ENCODE measurements at regions not wholly inside any gene's neighbourhood (a gene's known extent, or its start where the extent isn't known, plus 50 kb on each side); places are given as distances from the start of the nearest gene placed in this dataset.

GRCh38 chr18:59802031-59802430 is 97.8 kb upstream of the PMAIP1 start:
- Histone ChIP-seq H3K27me3 (ENCODE audit: insufficient read depth, low read length) (peaks cover 4% of the 10 kb centered on the region; the same call in 1 of the 2 replicates), H2AFZ (ENCODE audit: low read length) (no peak overlapping the region), H4K20me1 (ENCODE audit: insufficient read depth, low read length) (no peaks in the 10 kb centered on the region), H3K27ac (ENCODE audit: low read depth, low read length, poor library complexity, severe bottlenecking) (no peak overlapping the region), H3K36me3 (ENCODE audit: insufficient read depth, low read length) (no peaks in the 10 kb centered on the region), H3K79me2 (ENCODE audit: insufficient read depth, low read length) (no peaks in the 10 kb centered on the region), H3K9me2 (ENCODE audit: low read depth, low read length) (no peaks in the 10 kb centered on the region), H3K9me3 (ENCODE audit: low read length) (no peaks in the 10 kb centered on the region), H3K9ac (ENCODE audit: low read length) (no peak overlapping the region), H3K4me3 (ENCODE audit: low read depth, low read length, poor library complexity, severe bottlenecking) (no peak overlapping the region), H3K4me1 (ENCODE audit: insufficient read depth, low read length, severe bottlenecking) (no peaks in the 10 kb centered on the region), H3K4me2 (ENCODE audit: low read length) (no peak overlapping the region), H3F3A (ENCODE audit: insufficient read depth, low read length) (no peaks in the 10 kb centered on the region)
- no peak for TF ChIP-seq EZH2 (IDR thresholded peaks at IDR 0.05; ENCODE audit: borderline replicate concordance, low read length)
- TF ChIP-seq CTCF (IDR thresholded peaks at IDR 0.05; ENCODE audit: low read length): no peak

GRCh38 chr18:59801576-59801975 is 98.2 kb upstream of the PMAIP1 start:
- no peak overlapping the region for H3K4me2 ChIP-seq (ENCODE audit: low read length)
- no peak for TF ChIP-seq EZH2 (IDR thresholded peaks at IDR 0.05; ENCODE audit: borderline replicate concordance, low read length)
- no peak for TF ChIP-seq CTCF (IDR thresholded peaks at IDR 0.05; ENCODE audit: low read length)
- H3K79me2 ChIP-seq (ENCODE audit: insufficient read depth, low read length): no peaks in the 10 kb centered on the region
- no peaks in the 10 kb centered on the region for H3K9me2 ChIP-seq (ENCODE audit: low read depth, low read length)
- no peaks in the 10 kb centered on the region for H3K4me1 ChIP-seq (ENCODE audit: insufficient read depth, low read length, severe bottlenecking)
- H3F3A ChIP-seq (ENCODE audit: insufficient read depth, low read length): no peaks in the 10 kb centered on the region
- no peaks in the 10 kb centered on the region for H3K9me3 ChIP-seq (ENCODE audit: low read length)
- no peak overlapping the region for H3K9ac ChIP-seq (ENCODE audit: low read length)
- H4K20me1 ChIP-seq (ENCODE audit: insufficient read depth, low read length): no peaks in the 10 kb centered on the region
- no peak overlapping the region for H3K4me3 ChIP-seq (ENCODE audit: low read depth, low read length, poor library complexity, severe bottlenecking)
- H3K27me3 ChIP-seq (ENCODE audit: insufficient read depth, low read length): peaks cover 4% of the 10 kb centered on the region; the same call in 1 of the 2 replicates
- H3K27ac ChIP-seq (ENCODE audit: low read depth, low read length, poor library complexity, severe bottlenecking): no peak overlapping the region
- H2AFZ ChIP-seq (ENCODE audit: low read length): no peak overlapping the region
- H3K36me3 ChIP-seq (ENCODE audit: insufficient read depth, low read length): no peaks in the 10 kb centered on the region

- no peak overlapping the region for H3K4me2 ChIP-seq (ENCODE audit: low read length)
- TF ChIP-seq CTCF (IDR thresholded peaks at IDR 0.05; ENCODE audit: low read length) (no peak), EZH2 (IDR thresholded peaks at IDR 0.05; ENCODE audit: borderline replicate concordance, low read length) (no peak)
- H3K36me3 ChIP-seq (ENCODE audit: insufficient read depth, low read length): no peaks in the 10 kb centered on the region
- no peak overlapping the region for H3K4me3 ChIP-seq (ENCODE audit: low read depth, low read length, poor library complexity, severe bottlenecking)
- no peaks in the 10 kb centered on the region for H4K20me1 ChIP-seq (ENCODE audit: insufficient read depth, low read length)
- H3K27ac ChIP-seq (ENCODE audit: low read depth, low read length, poor library complexity, severe bottlenecking): no peak overlapping the region
- H3K79me2 ChIP-seq (ENCODE audit: insufficient read depth, low read length): no peaks in the 10 kb centered on the region
- H3K9me3 ChIP-seq (ENCODE audit: low read length): no peaks in the 10 kb centered on the region
- peaks cover 4% of the 10 kb centered on the region; the same call in 1 of the 2 replicates for H3K27me3 ChIP-seq (ENCODE audit: insufficient read depth, low read length)
- no peak overlapping the region for H2AFZ ChIP-seq (ENCODE audit: low read length)
- H3K4me1 ChIP-seq (ENCODE audit: insufficient read depth, low read length, severe bottlenecking): no peaks in the 10 kb centered on the region
- H3F3A ChIP-seq (ENCODE audit: insufficient read depth, low read length): no peaks in the 10 kb centered on the region
- H3K9ac ChIP-seq (ENCODE audit: low read length): no peak overlapping the region
- H3K9me2 ChIP-seq (ENCODE audit: low read depth, low read length): no peaks in the 10 kb centered on the region
These were observed 98.9 kb upstream of the PMAIP1 start for GRCh38 chr18:59800897-59801296.
